Nephron progenitor cell (in vitro differentiated cells): ENCODE measurements at regions not wholly inside any gene's neighbourhood (a gene's known extent, or its start where the extent isn't known, plus 50 kb on each side); places are given as distances from the start of the nearest gene placed in this dataset.

Experiments
- DNase-seq: peaks from one replicate; pipeline ENCODE4 v3.0.0; 2021
- H3K27ac Mint-ChIP-seq: 2 replicates; pipeline ENCODE4 v1.8.0; 2021; ENCODE audit warnings: mild to moderate bottlenecking, moderate library complexity, mixed read lengths
- H3K27me3 Mint-ChIP-seq: 2 replicates; pipeline ENCODE4 v1.8.0; 2021; ENCODE audit warnings: mild to moderate bottlenecking, low read depth, mixed read lengths; ENCODE audit not compliant: poor library complexity
- H3K36me3 Mint-ChIP-seq: 2 replicates; pipeline ENCODE4 v1.8.0; 2021; ENCODE audit warnings: low read depth, mixed read lengths
- H3K4me1 Mint-ChIP-seq: 2 replicates; pipeline ENCODE4 v1.8.0; 2021; ENCODE audit warnings: mixed read lengths
- H3K4me3 Mint-ChIP-seq: 2 replicates; pipeline ENCODE4 v1.8.0; 2021; ENCODE audit warnings: mild to moderate bottlenecking, moderate library complexity, mixed read lengths
- H3K9me3 Mint-ChIP-seq: 2 replicates; pipeline ENCODE4 v1.8.0; 2021; ENCODE audit warnings: mild to moderate bottlenecking, moderate library complexity, mixed read lengths
- TF ChIP-seq, protein P1 (sequence below): fragments of 200-600 bp; sonication (generic); IDR thresholded peaks from 2 replicates; pipeline ENCODE4 v1.5.0; 2021; ENCODE audit warnings: antibody characterized with exemption

DNA sequence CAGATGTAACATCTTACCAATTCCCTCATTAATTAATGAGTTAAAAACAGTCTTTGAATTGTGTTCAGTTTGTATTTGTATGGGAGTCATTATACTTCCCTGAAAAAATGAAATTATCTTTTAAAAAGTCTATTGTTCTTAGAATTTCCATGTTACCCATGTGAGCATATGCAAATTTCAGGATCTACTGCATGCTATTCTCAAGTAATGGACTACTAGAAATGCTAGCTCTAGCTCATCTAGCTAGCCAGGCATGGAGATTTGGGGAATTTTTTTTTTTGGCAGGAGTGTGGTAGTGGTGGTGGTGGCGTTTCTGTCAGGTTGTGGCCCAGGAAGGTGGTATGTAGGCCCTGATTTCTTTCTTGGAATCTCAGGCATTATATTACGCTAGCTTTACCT, 218.4 kb downstream of the AEBP2 start:
- Mint-ChIP-seq H3K27ac (no peak overlapping the region), H3K4me3 (no peak overlapping the region), H3K27me3 (peaks cover 11% of the 10 kb centered on the region), H3K9me3 (no peaks in the 10 kb centered on the region), H3K4me1 (peaks cover 1% of the 10 kb centered on the region), H3K36me3 (no peaks in the 10 kb centered on the region)
- TF ChIP-seq, protein P1, sequence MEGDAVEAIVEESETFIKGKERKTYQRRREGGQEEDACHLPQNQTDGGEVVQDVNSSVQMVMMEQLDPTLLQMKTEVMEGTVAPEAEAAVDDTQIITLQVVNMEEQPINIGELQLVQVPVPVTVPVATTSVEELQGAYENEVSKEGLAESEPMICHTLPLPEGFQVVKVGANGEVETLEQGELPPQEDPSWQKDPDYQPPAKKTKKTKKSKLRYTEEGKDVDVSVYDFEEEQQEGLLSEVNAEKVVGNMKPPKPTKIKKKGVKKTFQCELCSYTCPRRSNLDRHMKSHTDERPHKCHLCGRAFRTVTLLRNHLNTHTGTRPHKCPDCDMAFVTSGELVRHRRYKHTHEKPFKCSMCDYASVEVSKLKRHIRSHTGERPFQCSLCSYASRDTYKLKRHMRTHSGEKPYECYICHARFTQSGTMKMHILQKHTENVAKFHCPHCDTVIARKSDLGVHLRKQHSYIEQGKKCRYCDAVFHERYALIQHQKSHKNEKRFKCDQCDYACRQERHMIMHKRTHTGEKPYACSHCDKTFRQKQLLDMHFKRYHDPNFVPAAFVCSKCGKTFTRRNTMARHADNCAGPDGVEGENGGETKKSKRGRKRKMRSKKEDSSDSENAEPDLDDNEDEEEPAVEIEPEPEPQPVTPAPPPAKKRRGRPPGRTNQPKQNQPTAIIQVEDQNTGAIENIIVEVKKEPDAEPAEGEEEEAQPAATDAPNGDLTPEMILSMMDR: no peak
- DNase-seq: no peak

DNA sequence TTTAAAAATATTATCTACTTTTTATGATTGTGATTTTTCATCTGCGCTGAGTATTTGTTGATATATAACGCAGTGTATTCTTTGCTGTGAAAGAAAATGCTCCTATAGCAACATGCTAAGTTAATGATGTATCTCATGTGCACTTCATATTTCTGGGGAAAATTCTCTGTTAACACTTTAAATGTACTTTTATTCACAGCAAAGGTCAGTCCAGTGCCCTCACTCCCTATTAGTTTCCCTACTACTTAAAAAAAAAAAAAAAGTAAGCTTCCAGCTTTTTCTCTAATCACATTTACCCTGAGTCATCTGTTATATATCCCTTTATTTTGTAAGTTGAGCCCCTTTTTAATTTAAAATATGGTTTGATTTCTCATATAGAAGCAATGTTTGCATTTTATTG, 219.8 kb downstream of the AEBP2 start:
- Mint-ChIP-seq H3K4me1 (no peaks in the 10 kb centered on the region), H3K4me3 (no peak overlapping the region), H3K27ac (no peak overlapping the region), H3K36me3 (no peaks in the 10 kb centered on the region), H3K9me3 (no peaks in the 10 kb centered on the region), H3K27me3 (peaks cover 7% of the 10 kb centered on the region)
- DNase-seq: no peak
- TF ChIP-seq, protein P1: no peak

DNA sequence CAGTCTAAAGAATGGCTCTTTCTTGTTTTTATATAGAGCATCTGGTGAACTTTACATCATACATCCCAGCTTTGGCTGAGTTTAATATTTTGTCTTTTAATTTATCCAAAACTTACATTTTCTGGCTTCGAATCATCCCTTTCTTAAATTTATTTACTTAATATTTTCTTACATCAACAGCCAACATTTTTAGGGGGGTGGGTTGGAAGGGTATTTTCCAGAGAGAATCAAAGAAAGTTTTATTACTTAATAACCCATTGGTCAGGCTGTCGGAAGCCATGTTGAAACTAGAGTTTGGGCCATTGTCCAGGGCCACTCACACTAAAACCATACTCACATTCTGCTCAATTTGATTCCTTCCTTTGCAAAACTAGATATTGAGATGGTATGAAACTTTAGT, 220.2 kb downstream of the AEBP2 start:
- H3K9me3 Mint-ChIP-seq: no peaks in the 10 kb centered on the region
- no peak overlapping the region for H3K27ac Mint-ChIP-seq
- H3K27me3 Mint-ChIP-seq: peaks cover 10% of the 10 kb centered on the region
- no peaks in the 10 kb centered on the region for H3K4me1 Mint-ChIP-seq
- TF ChIP-seq, protein P1: no peak
- no peaks in the 10 kb centered on the region for H3K36me3 Mint-ChIP-seq
- H3K4me3 Mint-ChIP-seq: no peak overlapping the region
- DNase-seq: no peak

DNA sequence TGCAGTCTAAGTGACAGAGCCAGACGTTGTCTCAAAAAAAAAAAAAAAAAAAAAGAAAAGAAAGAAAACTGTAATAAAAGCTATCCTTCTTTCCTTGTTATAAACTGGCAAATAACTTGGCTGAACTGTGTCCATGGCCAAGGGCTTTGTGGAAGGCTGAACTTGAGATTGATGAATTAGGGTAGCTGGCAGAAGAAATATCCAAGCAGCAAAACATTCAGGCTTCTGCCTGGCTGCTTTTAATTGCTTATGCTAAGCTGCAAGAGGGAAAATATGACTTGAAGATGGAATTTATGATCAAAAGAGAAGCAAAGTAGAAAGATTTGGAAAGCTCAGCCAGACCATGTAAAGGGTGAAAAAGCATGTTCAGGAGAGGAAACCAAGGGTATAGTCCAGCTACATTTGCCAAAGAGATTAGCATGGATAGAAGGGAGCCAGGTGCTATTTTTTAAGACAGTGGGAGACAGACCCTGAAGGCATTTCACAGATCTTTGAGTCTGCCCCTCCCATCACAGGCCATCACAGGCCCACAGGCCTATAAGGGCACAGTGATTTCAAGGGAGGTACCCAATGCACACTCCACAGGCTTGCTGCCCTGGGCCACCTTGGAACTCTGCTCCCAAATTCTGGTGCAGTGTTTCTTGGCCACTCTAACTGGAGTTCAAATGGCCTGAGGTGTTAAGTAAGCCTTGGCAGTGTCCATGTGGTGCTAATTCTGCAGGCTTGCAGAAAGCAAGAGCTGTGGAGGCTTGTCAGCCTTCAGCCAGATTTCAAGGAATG, 226.0 kb downstream of the AEBP2 start:
- H3K4me3 Mint-ChIP-seq: no peak overlapping the region
- TF ChIP-seq, protein P1: no peak
- H3K36me3 Mint-ChIP-seq: no peaks in the 10 kb centered on the region
- DNase-seq: no peak
- no peaks in the 10 kb centered on the region for H3K9me3 Mint-ChIP-seq
- peak overlapping the region; percentile 17 for H3K27ac Mint-ChIP-seq
- H3K4me1 Mint-ChIP-seq: no peaks in the 10 kb centered on the region
- H3K27me3 Mint-ChIP-seq: peaks cover 6% of the 10 kb centered on the region

DNA sequence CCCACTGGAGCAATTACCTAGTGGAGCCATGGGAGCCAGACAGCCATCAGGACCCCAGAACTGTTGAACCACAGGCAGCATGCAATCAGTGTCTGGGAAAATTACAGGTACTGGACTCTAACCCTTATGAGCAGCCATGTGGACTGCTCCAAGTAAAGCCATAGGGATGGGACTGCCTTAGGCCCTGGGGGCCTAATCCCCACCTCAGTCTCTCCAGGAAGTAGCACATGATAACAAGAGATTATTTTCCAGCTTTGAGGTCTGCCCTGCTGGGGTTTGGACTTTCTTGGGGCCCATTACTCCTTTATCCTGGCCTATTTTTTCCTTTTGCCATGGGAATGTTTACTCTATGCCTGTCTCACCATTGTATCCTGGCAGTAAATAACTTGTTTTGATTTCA, 226.8 kb downstream of the AEBP2 start:
- no peak for DNase-seq
- no peaks in the 10 kb centered on the region for H3K9me3 Mint-ChIP-seq

More for the DNA sequence above, 226.8 kb downstream of the AEBP2 start:
- peaks cover 6% of the 10 kb centered on the region for H3K27me3 Mint-ChIP-seq
- no peak overlapping the region for H3K4me3 Mint-ChIP-seq
- H3K36me3 Mint-ChIP-seq: no peaks in the 10 kb centered on the region
- no peak overlapping the region for H3K27ac Mint-ChIP-seq
- no peaks in the 10 kb centered on the region for H3K4me1 Mint-ChIP-seq
- TF ChIP-seq, protein P1: no peak
